ENCODE measurements at regions not wholly inside any gene's neighbourhood (a gene's known extent, or its start where the extent isn't known, plus 50 kb on each side); places are given as distances from the start of the nearest gene placed in this dataset.

- Histone ChIP-seq H3K9me3 (replicated peaks; ENCODE audit: low read length) (no peaks in the 10 kb centered on the region), H3K36me3 (ENCODE audit: insufficient read depth, low read length) (no peaks in the 10 kb centered on the region), H3K4me1 (ENCODE audit: control insufficient read depth, insufficient read depth, low read length) (peaks cover 16% of the 10 kb centered on the region), H3K4me3 (ENCODE audit: low read length) (no peak overlapping the region), H3K27me3 (ENCODE audit: control insufficient read depth, insufficient read depth, low read length) (no peaks in the 10 kb centered on the region), H3K9ac (ENCODE audit: low read depth, low read length) (no peak overlapping the region), H3K4me2 (ENCODE audit: low read length) (no peak overlapping the region)
Measured at GRCh38 chr4:124907881-124908280, 195.3 kb upstream of the ANKRD50 start.

- Histone ChIP-seq H3K4me3 (ENCODE audit: low read length) (no peak overlapping the region), H3K27me3 (ENCODE audit: control insufficient read depth, insufficient read depth, low read length) (no peaks in the 10 kb centered on the region), H3K36me3 (ENCODE audit: insufficient read depth, low read length) (no peaks in the 10 kb centered on the region), H3K4me2 (ENCODE audit: low read length) (no peak overlapping the region), H3K9ac (ENCODE audit: low read depth, low read length) (no peak overlapping the region), H3K4me1 (ENCODE audit: control insufficient read depth, insufficient read depth, low read length) (peaks cover 16% of the 10 kb centered on the region), H3K9me3 (replicated peaks; ENCODE audit: low read length) (no peaks in the 10 kb centered on the region)
Measured at GRCh38 chr4:124905441-124905840, 192.9 kb upstream of the ANKRD50 start.

GRCh38 chr4:124904723-124905388 is 192.3 kb upstream of the ANKRD50 start:
- Histone ChIP-seq H3K9ac (ENCODE audit: low read depth, low read length) (no peak overlapping the region), H3K4me2 (ENCODE audit: low read length) (no peak overlapping the region), H3K9me3 (replicated peaks; ENCODE audit: low read length) (no peaks in the 10 kb centered on the region), H3K27me3 (ENCODE audit: control insufficient read depth, insufficient read depth, low read length) (no peaks in the 10 kb centered on the region), H3K4me1 (ENCODE audit: control insufficient read depth, insufficient read depth, low read length) (peaks cover 16% of the 10 kb centered on the region), H3K36me3 (ENCODE audit: insufficient read depth, low read length) (no peaks in the 10 kb centered on the region), H3K4me3 (ENCODE audit: low read length) (no peak overlapping the region)

GRCh38 chr4:124903995-124904722 is 191.6 kb upstream of the ANKRD50 start:
- no peaks in the 10 kb centered on the region for H3K9me3 ChIP-seq (replicated peaks; ENCODE audit: low read length)
- H3K9ac ChIP-seq (ENCODE audit: low read depth, low read length), result peak overlapping the region; percentile 18
- H3K4me2 ChIP-seq (ENCODE audit: low read length), result peak overlapping the region; percentile 79
- no peaks in the 10 kb centered on the region for H3K27me3 ChIP-seq (ENCODE audit: control insufficient read depth, insufficient read depth, low read length)
- H3K4me1 ChIP-seq (ENCODE audit: control insufficient read depth, insufficient read depth, low read length), result peaks cover 16% of the 10 kb centered on the region
- H3K36me3 ChIP-seq (ENCODE audit: insufficient read depth, low read length), result no peaks in the 10 kb centered on the region
- H3K4me3 ChIP-seq (ENCODE audit: low read length), result peak overlapping the region; percentile 58

GRCh38 chr4:124902001-124902515 is 189.5 kb upstream of the ANKRD50 start:
- H3K9me3 ChIP-seq (replicated peaks; ENCODE audit: low read length), result no peaks in the 10 kb centered on the region
- H3K4me2 ChIP-seq (ENCODE audit: low read length), result no peak overlapping the region
- H3K4me3 ChIP-seq (ENCODE audit: low read length), result no peak overlapping the region
- no peaks in the 10 kb centered on the region for H3K27me3 ChIP-seq (ENCODE audit: control insufficient read depth, insufficient read depth, low read length)
- no peaks in the 10 kb centered on the region for H3K36me3 ChIP-seq (ENCODE audit: insufficient read depth, low read length)
- H3K9ac ChIP-seq (ENCODE audit: low read depth, low read length), result no peak overlapping the region
- peaks cover 16% of the 10 kb centered on the region for H3K4me1 ChIP-seq (ENCODE audit: control insufficient read depth, insufficient read depth, low read length)

- Histone ChIP-seq H3K36me3 (ENCODE audit: insufficient read depth, low read length) (no peaks in the 10 kb centered on the region), H3K9ac (ENCODE audit: low read depth, low read length) (no peak overlapping the region), H3K4me1 (ENCODE audit: control insufficient read depth, insufficient read depth, low read length) (peaks cover 16% of the 10 kb centered on the region), H3K27me3 (ENCODE audit: control insufficient read depth, insufficient read depth, low read length) (no peaks in the 10 kb centered on the region), H3K9me3 (replicated peaks; ENCODE audit: low read length) (no peaks in the 10 kb centered on the region), H3K4me2 (ENCODE audit: low read length) (no peak overlapping the region), H3K4me3 (ENCODE audit: low read length) (no peak overlapping the region)
Measured at GRCh38 chr4:124899997-124900396, 187.5 kb upstream of the ANKRD50 start.

GRCh38 chr4:124890522-124890921 is 178.0 kb upstream of the ANKRD50 start:
- H3K9me3 ChIP-seq (replicated peaks; ENCODE audit: low read length), result no peaks in the 10 kb centered on the region
- no peaks in the 10 kb centered on the region for H3K27me3 ChIP-seq (ENCODE audit: control insufficient read depth, insufficient read depth, low read length)
- peaks cover 11% of the 10 kb centered on the region for H3K4me1 ChIP-seq (ENCODE audit: control insufficient read depth, insufficient read depth, low read length)
- H3K4me3 ChIP-seq (ENCODE audit: low read length), result no peak overlapping the region
- no peak overlapping the region for H3K9ac ChIP-seq (ENCODE audit: low read depth, low read length)
- no peaks in the 10 kb centered on the region for H3K36me3 ChIP-seq (ENCODE audit: insufficient read depth, low read length)
- H3K4me2 ChIP-seq (ENCODE audit: low read length), result no peak overlapping the region

GRCh38 chr4:124887739-124888138 is 175.2 kb upstream of the ANKRD50 start:
- Histone ChIP-seq H3K4me3 (ENCODE audit: low read length) (no peak overlapping the region), H3K4me2 (ENCODE audit: low read length) (no peak overlapping the region), H3K36me3 (ENCODE audit: insufficient read depth, low read length) (no peaks in the 10 kb centered on the region), H3K9me3 (replicated peaks; ENCODE audit: low read length) (no peaks in the 10 kb centered on the region), H3K9ac (ENCODE audit: low read depth, low read length) (no peak overlapping the region), H3K4me1 (ENCODE audit: control insufficient read depth, insufficient read depth, low read length) (peaks cover 11% of the 10 kb centered on the region), H3K27me3 (ENCODE audit: control insufficient read depth, insufficient read depth, low read length) (no peaks in the 10 kb centered on the region)

GRCh38 chr4:124884316-124884715 is 171.8 kb upstream of the ANKRD50 start:
- Histone ChIP-seq H3K9ac (ENCODE audit: low read depth, low read length) (no peak overlapping the region), H3K27me3 (ENCODE audit: control insufficient read depth, insufficient read depth, low read length) (no peaks in the 10 kb centered on the region), H3K4me3 (ENCODE audit: low read length) (no peak overlapping the region), H3K4me2 (ENCODE audit: low read length) (no peak overlapping the region), H3K36me3 (ENCODE audit: insufficient read depth, low read length) (no peaks in the 10 kb centered on the region), H3K9me3 (replicated peaks; ENCODE audit: low read length) (no peaks in the 10 kb centered on the region), H3K4me1 (ENCODE audit: control insufficient read depth, insufficient read depth, low read length) (no peaks in the 10 kb centered on the region)

GRCh38 chr4:124883632-124884031 is 171.1 kb upstream of the ANKRD50 start:
- Histone ChIP-seq H3K9me3 (replicated peaks; ENCODE audit: low read length) (no peaks in the 10 kb centered on the region), H3K4me1 (ENCODE audit: control insufficient read depth, insufficient read depth, low read length) (no peaks in the 10 kb centered on the region), H3K36me3 (ENCODE audit: insufficient read depth, low read length) (no peaks in the 10 kb centered on the region), H3K4me3 (ENCODE audit: low read length) (no peak overlapping the region), H3K27me3 (ENCODE audit: control insufficient read depth, insufficient read depth, low read length) (no peaks in the 10 kb centered on the region), H3K9ac (ENCODE audit: low read depth, low read length) (no peak overlapping the region), H3K4me2 (ENCODE audit: low read length) (no peak overlapping the region)

- Histone ChIP-seq H3K9ac (ENCODE audit: low read depth, low read length) (no peak overlapping the region), H3K36me3 (ENCODE audit: insufficient read depth, low read length) (no peaks in the 10 kb centered on the region), H3K4me2 (ENCODE audit: low read length) (no peak overlapping the region), H3K27me3 (ENCODE audit: control insufficient read depth, insufficient read depth, low read length) (no peaks in the 10 kb centered on the region), H3K4me3 (ENCODE audit: low read length) (no peak overlapping the region), H3K4me1 (ENCODE audit: control insufficient read depth, insufficient read depth, low read length) (no peaks in the 10 kb centered on the region), H3K9me3 (replicated peaks; ENCODE audit: low read length) (no peaks in the 10 kb centered on the region)
Measured at GRCh38 chr4:124879195-124879594, 166.7 kb upstream of the ANKRD50 start.

- Histone ChIP-seq H3K4me2 (ENCODE audit: low read length) (no peak overlapping the region), H3K4me1 (ENCODE audit: control insufficient read depth, insufficient read depth, low read length) (no peaks in the 10 kb centered on the region), H3K9ac (ENCODE audit: low read depth, low read length) (no peak overlapping the region), H3K27me3 (ENCODE audit: control insufficient read depth, insufficient read depth, low read length) (no peaks in the 10 kb centered on the region), H3K36me3 (ENCODE audit: insufficient read depth, low read length) (no peaks in the 10 kb centered on the region), H3K9me3 (replicated peaks; ENCODE audit: low read length) (no peaks in the 10 kb centered on the region), H3K4me3 (ENCODE audit: low read length) (no peak overlapping the region)
Measured at GRCh38 chr4:124874172-124874450, 161.6 kb upstream of the ANKRD50 start.
